Upper lobe of left lung (tissue), 6 donors: ENCODE measurements at regions not wholly inside any gene's neighbourhood (a gene's known extent, or its start where the extent isn't known, plus 50 kb on each side); places are given as distances from the start of the nearest gene placed in this dataset.

Experiments used
- ATAC-seq, 2 donors: fragments of 200-7000 bp; cut with Tn5 transposase; one replicate each; pipeline ENCODE4 v1.9.1; 2022; ENCODE audit warnings: mild to moderate bottlenecking in 2 of 2, moderate library complexity in 2 of 2; ENCODE audit not compliant: low FRiP score in 2 of 2
- DNase-seq, 2 donors: peaks; one replicate each; pipeline ENCODE4 v3.0.0-alpha.2; 2019 to 2020
- H3K27ac ChIP-seq, 4 donors: fragments of 200-600 bp; sonication (generic); one replicate each; pipeline ENCODE4 v1.5.1; 2016 to 2019
- H3K27me3 ChIP-seq, 4 donors: fragments of 200-600 bp; sonication (generic); one replicate each; pipeline ENCODE4 v1.5.1; 2017 to 2019
- H3K36me3 ChIP-seq, 4 donors: fragments of 200-600 bp; sonication (generic); one replicate each; pipeline ENCODE4 v1.5.1; 2016 to 2019
- H3K4me1 ChIP-seq, 4 donors: fragments of 200-600 bp; sonication (generic); one replicate each; pipeline ENCODE4 v1.5.1; 2018 to 2019
- H3K4me3 ChIP-seq, 4 donors: fragments of 200-600 bp; sonication (generic); one replicate each; pipeline ENCODE4 v1.5.1; 2017 to 2019; ENCODE audit warnings: mild to moderate bottlenecking in 2 of 4, moderate library complexity in 1 of 4
- H3K9me3 ChIP-seq, 4 donors: fragments of 200-600 bp; sonication (generic); one replicate each; pipeline ENCODE4 v1.5.1; 2018 to 2019
- CTCF ChIP-seq, 6 experiments: fragments of 450-650 bp in 4 of 6; fragments of 200-600 bp in 2 of 6; sonication (generic) in 2 of 6; IDR thresholded peaks; one replicate each; pipeline ENCODE4 v1.5.1; 2016 to 2019; ENCODE audit warnings: antibody characterized with exemption in 6 of 6
- EP300 ChIP-seq, 4 donors: sonication (generic); formaldehyde crosslinking; IDR thresholded peaks; one replicate each; pipeline ENCODE4 v1.5.1; 2017; ENCODE audit warnings: antibody characterized with exemption in 4 of 4, control low read depth in 2 of 4
- POLR2A ChIP-seq, 4 donors: fragments of 450-650 bp; IDR thresholded peaks; one replicate each; pipeline ENCODE4 v1.5.1; 2016 to 2017; ENCODE audit warnings: antibody characterized with exemption in 4 of 4, mild to moderate bottlenecking in 2 of 4
- POLR2AphosphoS5 ChIP-seq, 2 donors: sonication (generic); formaldehyde crosslinking; IDR thresholded peaks; one replicate each; pipeline ENCODE4 v1.5.1; 2017; ENCODE audit warnings: antibody characterized with exemption in 2 of 2
- WGBS, 2 donors: methylation state at CpG; one replicate each; pipeline ENCODE4 v1.1.5; 2017 to 2018; 5-methylcytosine and 5-hydroxymethylcytosine counted together
- donor health status: DM: no; HTN: no; CAD: no; lungs with moderate emphysema.
- donor health status: DM: no; HTN: yes; CAD: no; lungs with severe emphysema.

GRCh38 chr3:30069056-30069455, 537.3 kb upstream of the TGFBR2 start:
- H3K9me3 ChIP-seq = no peaks in the 10 kb centered on the region
- ATAC-seq (no peak), DNase-seq (no peak)
- no peaks in the 10 kb centered on the region for H3K27me3 ChIP-seq
- H3K27ac ChIP-seq = no peak overlapping the region
- no peak for TF ChIP-seq POLR2AphosphoS5 (IDR thresholded peaks at IDR 0.05)
- TF ChIP-seq EP300 (IDR thresholded peaks at IDR 0.05) = no peak
- H3K36me3 ChIP-seq = no peaks in the 10 kb centered on the region
- H3K4me3 ChIP-seq = no peak overlapping the region
- 44 to 62% methylated on average over 2 of the region's 2 CpGs for WGBS, 2 donors
- H3K4me1 ChIP-seq = no peaks in the 10 kb centered on the region

- Histone ChIP-seq H3K27ac (no peak overlapping the region), H3K9me3 (no peaks in the 10 kb centered on the region), H3K36me3 (no peaks in the 10 kb centered on the region), H3K4me3 (no peak overlapping the region), H3K4me1 (no peaks in the 10 kb centered on the region), H3K27me3 (no peaks in the 10 kb centered on the region)
- TF ChIP-seq EP300 (IDR thresholded peaks at IDR 0.05) (no peak), CTCF (IDR thresholded peaks at IDR 0.05) (no peak), POLR2A (IDR thresholded peaks at IDR 0.05) (no peak), POLR2AphosphoS5 (IDR thresholded peaks at IDR 0.05) (no peak)
- DNase-seq = no peak
- ATAC-seq = no peak
These were observed 533.4 kb upstream of the TGFBR2 start for GRCh38 chr3:30073040-30073439.

- ATAC-seq (no peak), DNase-seq (no peak)
- WGBS, 2 donors = 61 to 80% methylated on average over 1 of the region's 1 CpG
- H3K27ac ChIP-seq = no peak overlapping the region
- H3K27me3 ChIP-seq = no peaks in the 10 kb centered on the region
- TF ChIP-seq CTCF (IDR thresholded peaks at IDR 0.05) (no peak), POLR2AphosphoS5 (IDR thresholded peaks at IDR 0.05) (no peak), POLR2A (IDR thresholded peaks at IDR 0.05) (no peak), EP300 (IDR thresholded peaks at IDR 0.05) (no peak)
- H3K4me3 ChIP-seq = no peak overlapping the region
- no peaks in the 10 kb centered on the region for H3K4me1 ChIP-seq
- H3K9me3 ChIP-seq = no peaks in the 10 kb centered on the region
- no peaks in the 10 kb centered on the region for H3K36me3 ChIP-seq
These were observed 532.8 kb upstream of the TGFBR2 start for GRCh38 chr3:30073622-30074021.

- H3K4me3 ChIP-seq = no peak overlapping the region
- H3K27me3 ChIP-seq = no peaks in the 10 kb centered on the region
- no peaks in the 10 kb centered on the region for H3K4me1 ChIP-seq
- H3K36me3 ChIP-seq = no peaks in the 10 kb centered on the region
- TF ChIP-seq POLR2A (IDR thresholded peaks at IDR 0.05) (no peak), CTCF (IDR thresholded peaks at IDR 0.05) (no peak), EP300 (IDR thresholded peaks at IDR 0.05) (no peak), POLR2AphosphoS5 (IDR thresholded peaks at IDR 0.05) (no peak)
- no peaks in the 10 kb centered on the region for H3K9me3 ChIP-seq
- 92 to 98% methylated on average over 2 of the region's 2 CpGs for WGBS, 2 donors
- ATAC-seq = no peak
- H3K27ac ChIP-seq = no peak overlapping the region
- DNase-seq = no peak
These were observed 530.9 kb upstream of the TGFBR2 start for GRCh38 chr3:30075514-30075913.

GRCh38 chr3:30076899-30077298, 529.5 kb upstream of the TGFBR2 start:
- DNase-seq = no peak
- no peaks in the 10 kb centered on the region for H3K9me3 ChIP-seq

More at GRCh38 chr3:30076899-30077298, 529.5 kb upstream of the TGFBR2 start:
- TF ChIP-seq POLR2A (IDR thresholded peaks at IDR 0.05) = no peak
- TF ChIP-seq EP300 (IDR thresholded peaks at IDR 0.05) = no peak
- no peak for TF ChIP-seq POLR2AphosphoS5 (IDR thresholded peaks at IDR 0.05)
- no peak for TF ChIP-seq CTCF (IDR thresholded peaks at IDR 0.05)
- no peak overlapping the region for H3K4me3 ChIP-seq
- H3K4me1 ChIP-seq = no peaks in the 10 kb centered on the region
- no peak overlapping the region for H3K27ac ChIP-seq
- H3K36me3 ChIP-seq = no peaks in the 10 kb centered on the region
- ATAC-seq = no peak
- no peaks in the 10 kb centered on the region for H3K27me3 ChIP-seq
